Parathyroid adenoma (tissue), 2 donors: ENCODE measurements at regions not wholly inside any gene's neighbourhood (a gene's known extent, or its start where the extent isn't known, plus 50 kb on each side); places are given as distances from the start of the nearest gene placed in this dataset.

ENCODE experiments used
- H2AFZ ChIP-seq: fragments of 300-600 bp; sonication (generic); one replicate; pipeline ENCODE4 v1.7.0; 2017; ENCODE audit warnings: antibody characterized with exemption, mild to moderate bottlenecking
- H3K27ac ChIP-seq: fragments of 300-600 bp; sonication (generic); one replicate; pipeline ENCODE4 v1.7.0; 2017
- H3K27me3 ChIP-seq: fragments of 300-600 bp; sonication (generic); one replicate; pipeline ENCODE4 v1.7.0; 2017; ENCODE audit warnings: low read length; ENCODE audit not compliant: control insufficient read depth, insufficient read depth
- H3K36me3 ChIP-seq: fragments of 300-600 bp; sonication (generic); one replicate; pipeline ENCODE4 v1.7.0; 2017; ENCODE audit warnings: low read length; ENCODE audit not compliant: control insufficient read depth, insufficient read depth
- H3K4me1 ChIP-seq: fragments of 300-600 bp; sonication (generic); one replicate; pipeline ENCODE4 v1.7.0; 2017; ENCODE audit warnings: control low read depth
- H3K4me2 ChIP-seq: fragments of 300-600 bp; sonication (generic); one replicate; pipeline ENCODE4 v1.7.0; 2017; ENCODE audit warnings: low read length
- H3K4me3 ChIP-seq: fragments of 300-600 bp; sonication (generic); one replicate; pipeline ENCODE4 v1.7.0; 2017; ENCODE audit warnings: low read depth, low read length
- H3K79me2 ChIP-seq: fragments of 300-600 bp; sonication (generic); one replicate; pipeline ENCODE4 v1.7.0; 2017; ENCODE audit warnings: control low read depth
- H3K9ac ChIP-seq: fragments of 300-600 bp; sonication (generic); one replicate; pipeline ENCODE4 v1.7.0; 2017; ENCODE audit warnings: mild to moderate bottlenecking
- H3K9me3 ChIP-seq: fragments of 300-600 bp; sonication (generic); one replicate; pipeline ENCODE4 v1.7.0; 2017; ENCODE audit warnings: low read length; ENCODE audit not compliant: control insufficient read depth
- TF ChIP-seq, protein P1 (sequence below): fragments of 300-600 bp; sonication (generic); IDR thresholded peaks from one replicate; pipeline ENCODE4 v1.7.0; 2017; ENCODE audit warnings: antibody characterized with exemption, mild to moderate bottlenecking
- donor health status: primary hyperparathyroidism.

GRCh38 chr6:139944131-139944530, 569.7 kb upstream of the CITED2 start:
- Histone ChIP-seq H2AFZ (peak overlapping the region; percentile 57), H3K36me3 (no peaks in the 10 kb centered on the region), H3K4me1 (peaks cover 38% of the 10 kb centered on the region), H3K27me3 (no peaks in the 10 kb centered on the region), H3K4me3 (no peak overlapping the region), H3K79me2 (no peaks in the 10 kb centered on the region), H3K4me2 (peak overlapping the region; percentile 61), H3K27ac (peak overlapping the region; percentile 91), H3K9me3 (no peaks in the 10 kb centered on the region), H3K9ac (no peak overlapping the region)
- TF ChIP-seq, protein P1, sequence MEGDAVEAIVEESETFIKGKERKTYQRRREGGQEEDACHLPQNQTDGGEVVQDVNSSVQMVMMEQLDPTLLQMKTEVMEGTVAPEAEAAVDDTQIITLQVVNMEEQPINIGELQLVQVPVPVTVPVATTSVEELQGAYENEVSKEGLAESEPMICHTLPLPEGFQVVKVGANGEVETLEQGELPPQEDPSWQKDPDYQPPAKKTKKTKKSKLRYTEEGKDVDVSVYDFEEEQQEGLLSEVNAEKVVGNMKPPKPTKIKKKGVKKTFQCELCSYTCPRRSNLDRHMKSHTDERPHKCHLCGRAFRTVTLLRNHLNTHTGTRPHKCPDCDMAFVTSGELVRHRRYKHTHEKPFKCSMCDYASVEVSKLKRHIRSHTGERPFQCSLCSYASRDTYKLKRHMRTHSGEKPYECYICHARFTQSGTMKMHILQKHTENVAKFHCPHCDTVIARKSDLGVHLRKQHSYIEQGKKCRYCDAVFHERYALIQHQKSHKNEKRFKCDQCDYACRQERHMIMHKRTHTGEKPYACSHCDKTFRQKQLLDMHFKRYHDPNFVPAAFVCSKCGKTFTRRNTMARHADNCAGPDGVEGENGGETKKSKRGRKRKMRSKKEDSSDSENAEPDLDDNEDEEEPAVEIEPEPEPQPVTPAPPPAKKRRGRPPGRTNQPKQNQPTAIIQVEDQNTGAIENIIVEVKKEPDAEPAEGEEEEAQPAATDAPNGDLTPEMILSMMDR: no peak

DNA sequence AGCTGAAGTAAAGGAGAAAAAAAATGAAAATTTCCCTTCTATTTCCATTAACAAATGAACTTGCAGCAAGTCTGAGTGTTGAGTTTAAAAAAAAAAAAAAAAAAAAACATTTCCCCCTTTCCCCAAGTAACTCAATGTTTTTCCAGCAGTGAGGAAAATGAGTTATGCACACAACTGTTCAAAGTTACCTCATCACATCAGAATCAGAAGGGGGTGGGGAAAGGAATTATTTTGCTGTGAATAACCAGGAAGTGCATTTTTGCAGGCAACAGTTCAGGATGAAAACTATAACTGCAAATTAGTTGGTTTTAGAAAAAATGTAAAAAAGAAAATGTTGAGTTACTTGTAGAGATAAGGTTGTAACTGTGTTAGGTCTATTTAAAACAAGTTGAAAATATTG, 568.9 kb upstream of the CITED2 start:
- TF ChIP-seq, protein P1: no peak
- Histone ChIP-seq H3K36me3 (no peaks in the 10 kb centered on the region), H3K4me3 (peak overlapping the region; percentile 28), H3K4me1 (peaks cover 38% of the 10 kb centered on the region), H3K9ac (no peak overlapping the region), H3K27ac (peak overlapping the region; percentile 91), H3K9me3 (no peaks in the 10 kb centered on the region), H3K79me2 (no peaks in the 10 kb centered on the region), H2AFZ (no peak overlapping the region), H3K27me3 (no peaks in the 10 kb centered on the region), H3K4me2 (peak overlapping the region; percentile 61)

DNA sequence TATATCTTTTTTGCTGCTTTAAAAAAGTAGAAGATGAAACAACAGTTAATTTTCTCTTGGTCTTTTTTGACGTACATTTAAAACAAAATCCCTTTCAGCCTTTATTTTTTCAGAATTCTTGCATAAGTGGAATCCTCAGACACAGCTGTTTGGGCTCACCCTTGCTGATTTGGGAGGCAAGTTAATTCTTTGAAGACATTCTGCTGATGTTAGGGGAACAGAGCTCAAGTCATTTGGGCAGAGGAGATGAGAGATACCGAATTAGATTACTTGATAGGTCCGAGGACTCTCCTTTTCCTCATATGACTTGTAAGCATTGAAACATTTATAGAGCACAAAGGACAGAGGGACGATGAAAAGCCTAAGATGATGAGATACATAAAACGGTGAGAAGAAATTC, 567.9 kb upstream of the CITED2 start:
- no peaks in the 10 kb centered on the region for H3K36me3 ChIP-seq
- peak overlapping the region; percentile 12 for H2AFZ ChIP-seq
- no peaks in the 10 kb centered on the region for H3K79me2 ChIP-seq
- peaks cover 38% of the 10 kb centered on the region for H3K4me1 ChIP-seq
- H3K4me2 ChIP-seq: peak overlapping the region; percentile 61
- no peaks in the 10 kb centered on the region for H3K27me3 ChIP-seq
- TF ChIP-seq, protein P1: no peak
- no peak overlapping the region for H3K9ac ChIP-seq
- H3K9me3 ChIP-seq: no peaks in the 10 kb centered on the region
- peak overlapping the region; percentile 91 for H3K27ac ChIP-seq
- peak overlapping the region; percentile 28 for H3K4me3 ChIP-seq

- no peaks in the 10 kb centered on the region for H3K36me3 ChIP-seq
- H3K27me3 ChIP-seq: no peaks in the 10 kb centered on the region
- peak overlapping the region; percentile 91 for H3K27ac ChIP-seq
- H3K9ac ChIP-seq: no peak overlapping the region
- peak overlapping the region; percentile 28 for H3K4me3 ChIP-seq
- TF ChIP-seq, protein P1: no peak
- H3K4me1 ChIP-seq: peaks cover 38% of the 10 kb centered on the region
- H3K4me2 ChIP-seq: peak overlapping the region; percentile 52
- H3K79me2 ChIP-seq: no peaks in the 10 kb centered on the region
- no peaks in the 10 kb centered on the region for H3K9me3 ChIP-seq
- peak overlapping the region; percentile 58 for H2AFZ ChIP-seq
Observed at GRCh38 chr6:139941826-139942225, 567.4 kb upstream of the CITED2 start.
